Transverse colon (tissue), 4 donors: ENCODE measurements at regions not wholly inside any gene's neighbourhood (a gene's known extent, or its start where the extent isn't known, plus 50 kb on each side); places are given as distances from the start of the nearest gene placed in this dataset.

Source experiments
- POLR2A ChIP-seq: fragments of 450-650 bp; IDR thresholded peaks from one replicate; pipeline ENCODE4 v1.6.1; 2016; ENCODE audit warnings: antibody characterized with exemption, mild to moderate bottlenecking, moderate library complexity
- POLR2AphosphoS5 ChIP-seq, 3 donors: sonication (generic); formaldehyde crosslinking; IDR thresholded peaks; one replicate each; pipeline ENCODE4 v1.6.1; 2016; ENCODE audit warnings: antibody characterized with exemption in 3 of 3
- TF ChIP-seq, protein P1 (sequence below), 5 experiments: fragments of 200-600 bp in 3 of 5; fragments of 450-650 bp in 2 of 5; sonication (generic) in 3 of 5; IDR thresholded peaks; 1 replicate in 2 of 5; 2 replicates in 3 of 5; pipeline ENCODE4 v1.5.1; 2016 to 2017; ENCODE audit warnings: antibody characterized with exemption in 5 of 5, inconsistent platforms in 3 of 5, mild to moderate bottlenecking in 2 of 5, moderate library complexity in 1 of 5

DNA sequence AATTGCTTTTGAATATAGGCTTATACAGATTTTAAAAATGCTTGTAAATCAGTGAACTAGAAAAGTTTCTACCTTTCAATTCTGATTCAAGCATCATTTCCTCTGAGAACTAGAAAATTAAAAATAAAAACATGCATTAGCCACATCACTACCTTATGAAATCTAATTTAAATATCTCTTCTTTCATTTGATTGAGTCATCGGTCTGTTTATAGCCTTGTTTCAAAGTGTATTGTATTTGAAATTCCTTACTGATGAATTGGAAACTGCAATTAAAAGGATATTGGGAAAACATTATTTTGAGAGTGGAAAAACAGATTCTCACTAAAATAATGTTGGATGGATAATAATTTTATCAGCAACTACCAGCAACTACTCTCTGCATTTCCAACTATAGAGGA is 717.7 kb upstream of the FAM98A start:
- TF ChIP-seq, protein P1, sequence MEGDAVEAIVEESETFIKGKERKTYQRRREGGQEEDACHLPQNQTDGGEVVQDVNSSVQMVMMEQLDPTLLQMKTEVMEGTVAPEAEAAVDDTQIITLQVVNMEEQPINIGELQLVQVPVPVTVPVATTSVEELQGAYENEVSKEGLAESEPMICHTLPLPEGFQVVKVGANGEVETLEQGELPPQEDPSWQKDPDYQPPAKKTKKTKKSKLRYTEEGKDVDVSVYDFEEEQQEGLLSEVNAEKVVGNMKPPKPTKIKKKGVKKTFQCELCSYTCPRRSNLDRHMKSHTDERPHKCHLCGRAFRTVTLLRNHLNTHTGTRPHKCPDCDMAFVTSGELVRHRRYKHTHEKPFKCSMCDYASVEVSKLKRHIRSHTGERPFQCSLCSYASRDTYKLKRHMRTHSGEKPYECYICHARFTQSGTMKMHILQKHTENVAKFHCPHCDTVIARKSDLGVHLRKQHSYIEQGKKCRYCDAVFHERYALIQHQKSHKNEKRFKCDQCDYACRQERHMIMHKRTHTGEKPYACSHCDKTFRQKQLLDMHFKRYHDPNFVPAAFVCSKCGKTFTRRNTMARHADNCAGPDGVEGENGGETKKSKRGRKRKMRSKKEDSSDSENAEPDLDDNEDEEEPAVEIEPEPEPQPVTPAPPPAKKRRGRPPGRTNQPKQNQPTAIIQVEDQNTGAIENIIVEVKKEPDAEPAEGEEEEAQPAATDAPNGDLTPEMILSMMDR (IDR thresholded peaks at IDR 0.05): no peak
- TF ChIP-seq POLR2A (no peak), POLR2AphosphoS5 (IDR thresholded peaks at IDR 0.05) (no peak)
